ENCODE measurements at regions not wholly inside any gene's neighbourhood (a gene's known extent, or its start where the extent isn't known, plus 50 kb on each side); places are given as distances from the start of the nearest gene placed in this dataset.

- DNase-seq, result no peak
Observed at GRCh38 chr3:186487819-186488218, 56.4 kb downstream of the CRYGS start.

- no peak for DNase-seq
Observed at GRCh38 chr3:186487037-186487436, 57.1 kb downstream of the CRYGS start.

- no peak for DNase-seq
Observed at GRCh38 chr3:186483611-186484340, 60.4 kb downstream of the CRYGS start.

GRCh38 chr3:186481526-186481925, 62.7 kb downstream of the CRYGS start:
- DNase-seq, result no peak

- no peak for DNase-seq
Observed at GRCh38 chr3:186477876-186478275, 66.3 kb downstream of the CRYGS start.

- no peak for DNase-seq
Observed at GRCh38 chr3:186477033-186477432, 67.1 kb downstream of the CRYGS start.

GRCh38 chr3:186476541-186476940, 67.6 kb downstream of the CRYGS start:
- no peak for DNase-seq

- DNase-seq, result peak; percentile 86
Observed at GRCh38 chr3:186476044-186476468, 68.1 kb downstream of the CRYGS start.

GRCh38 chr3:186473166-186473565, 71.0 kb downstream of the CRYGS start:
- no peak for DNase-seq

- no peak for DNase-seq
Observed at GRCh38 chr3:186472456-186473008, 71.6 kb downstream of the CRYGS start.

GRCh38 chr3:186471771-186472170, 72.4 kb downstream of the CRYGS start:
- DNase-seq, result no peak

- DNase-seq, result no peak
Observed at GRCh38 chr3:186469525-186469924, 74.7 kb downstream of the CRYGS start.

- DNase-seq, result no peak
Observed at GRCh38 chr3:186467969-186468368, 76.2 kb downstream of the CRYGS start.

- no peak for DNase-seq
Observed at GRCh38 chr3:186466391-186466974, 77.7 kb downstream of the CRYGS start.

- DNase-seq, result no peak
Observed at GRCh38 chr3:186465508-186465907, 78.7 kb downstream of the CRYGS start.

GRCh38 chr3:186464424-186465093, 79.6 kb downstream of the CRYGS start:
- DNase-seq, result no peak

- no peak for DNase-seq
Observed at GRCh38 chr3:186461141-186461540, 83.0 kb downstream of the CRYGS start.

- no peak for DNase-seq
Observed at GRCh38 chr3:186459108-186459467, 85.1 kb downstream of the CRYGS start.

- no peak for DNase-seq
Observed at GRCh38 chr3:186458306-186459107, 85.7 kb downstream of the CRYGS start.

GRCh38 chr3:186457236-186457635, 86.9 kb downstream of the CRYGS start:
- no peak for DNase-seq

GRCh38 chr3:186456731-186457191, 87.4 kb downstream of the CRYGS start:
- no peak for DNase-seq

GRCh38 chr3:186454881-186455703, 89.1 kb downstream of the CRYGS start:
- DNase-seq, result no peak

All from midbrain (tissue), 1 donor.